ENCODE measurements at regions not wholly inside any gene's neighbourhood (a gene's known extent, or its start where the extent isn't known, plus 50 kb on each side); places are given as distances from the start of the nearest gene placed in this dataset.

- Histone ChIP-seq H4K20me1 (ENCODE audit: insufficient read depth) (no peaks in the 10 kb centered on the region), H3K9me2 (ENCODE audit: insufficient read depth) (no peaks in the 10 kb centered on the region), H3K4me1 (ENCODE audit: control insufficient read depth in 1 of 2, insufficient read depth in 2 of 2, low read length in 2 of 2) (no peaks in the 10 kb centered on the region), H3K9ac (ENCODE audit: low read length) (no peak overlapping the region), H3K9me3 (ENCODE audit: control insufficient read depth in 1 of 2, insufficient read depth in 1 of 2, low read depth in 1 of 2, low read length in 2 of 2) (no peaks in the 10 kb centered on the region), H3K27ac (ENCODE audit: low read depth, low read length) (no peak overlapping the region), H2AFZ (ENCODE audit: low read depth, low read length, poor library complexity, severe bottlenecking) (no peak overlapping the region), H3K36me3 (ENCODE audit: control insufficient read depth in 1 of 2, insufficient read depth in 2 of 2, low read length in 2 of 2) (no peaks in the 10 kb centered on the region), H3K79me2 (ENCODE audit: insufficient read depth, low read length) (no peaks in the 10 kb centered on the region), H3K27me3 (ENCODE audit: insufficient read depth, low read length) (peaks cover 86% of the 10 kb centered on the region), H3K4me3 (replicated peaks in 1 of 2; ENCODE audit: low read depth in 1 of 2, low read length in 2 of 2) (no peak overlapping the region), H3K4me2 (ENCODE audit: low read length) (no peak overlapping the region)
- no TSS peak for BruUV-seq (replicated peaks)
- TF ChIP-seq ATF3 (IDR thresholded peaks at IDR 0.05) (no peak), FOSL1 (IDR thresholded peaks at IDR 0.05; ENCODE audit: low read depth) (no peak), CBX3 (IDR thresholded peaks at IDR 0.05; ENCODE audit: low read depth) (no peak), JUND (IDR thresholded peaks at IDR 0.05) (no peak), TCF7L2 (IDR thresholded peaks at IDR 0.05; ENCODE audit: borderline replicate concordance, extremely low read depth, insufficient read depth, insufficient read length) (no peak), ZNF274 (IDR thresholded peaks at IDR 0.05; ENCODE audit: low read depth, low read length) (no peak), YY1 (IDR thresholded peaks at IDR 0.05; ENCODE audit: extremely low read depth, insufficient replicate concordance, low read depth, low read length) (no peak)
- intact Hi-C loops (cut with micrococcal nuclease) = loop anchor here (5.0 kb wide), 1 partner anchor 103 kb away; no protein-coding TSS in a partner anchor
- ChIA-PET CTCF (no interaction called here), POLR2A (no interaction called here), RAD21 (ENCODE audit: low non-redundant PET in 1 of 2, low total read pairs in 2 of 2, uncharacterized antibody in 2 of 2, unreplicated experiment in 2 of 2) (no interaction called here)
- DNase-seq (ENCODE audit: low read depth, low spot score) (no peak), ATAC-seq (no peak)
These were observed 151.0 kb upstream of the TMTC4 start for GRCh38 chr13:100825557-100825956.

GRCh38 chr13:100824366-100824765 is 149.8 kb upstream of the TMTC4 start:
- intact Hi-C loops (cut with micrococcal nuclease) = no loop called here
- no TSS peak for BruUV-seq (replicated peaks)
- RAD21 ChIA-PET (ENCODE audit: low non-redundant PET in 1 of 2, low total read pairs in 2 of 2, uncharacterized antibody in 2 of 2, unreplicated experiment in 2 of 2) = no interaction called here
- POLR2A ChIA-PET = no interaction called here
- Histone ChIP-seq H3K4me1 (ENCODE audit: control insufficient read depth in 1 of 2, insufficient read depth in 2 of 2, low read length in 2 of 2) (no peaks in the 10 kb centered on the region), H3K36me3 (ENCODE audit: control insufficient read depth in 1 of 2, insufficient read depth in 2 of 2, low read length in 2 of 2) (no peaks in the 10 kb centered on the region), H3K27ac (ENCODE audit: low read depth, low read length) (no peak overlapping the region), H3K27me3 (ENCODE audit: insufficient read depth, low read length) (peaks cover 86% of the 10 kb centered on the region), H2AFZ (ENCODE audit: low read depth, low read length, poor library complexity, severe bottlenecking) (no peak overlapping the region), H3K9ac (ENCODE audit: low read length) (no peak overlapping the region), H3K4me3 (replicated peaks in 1 of 2; ENCODE audit: low read depth in 1 of 2, low read length in 2 of 2) (no peak overlapping the region), H3K4me2 (ENCODE audit: low read length) (no peak overlapping the region), H3K9me2 (ENCODE audit: insufficient read depth) (no peaks in the 10 kb centered on the region), H3K9me3 (ENCODE audit: control insufficient read depth in 1 of 2, insufficient read depth in 1 of 2, low read depth in 1 of 2, low read length in 2 of 2) (no peaks in the 10 kb centered on the region), H3K79me2 (ENCODE audit: insufficient read depth, low read length) (no peaks in the 10 kb centered on the region), H4K20me1 (ENCODE audit: insufficient read depth) (no peaks in the 10 kb centered on the region)
- no peak for ATAC-seq
- CTCF ChIA-PET = no interaction called here
- no peak for DNase-seq (ENCODE audit: low read depth, low spot score)
- TF ChIP-seq MAX (IDR thresholded peaks at IDR 0.05) (no peak), RAD21 (IDR thresholded peaks at IDR 0.05; ENCODE audit: low read depth) (no peak), SIN3A (IDR thresholded peaks at IDR 0.05; ENCODE audit: low read depth) (no peak), EGR1 (IDR thresholded peaks at IDR 0.05; ENCODE audit: low read depth) (no peak), ZFX (IDR thresholded peaks at IDR 0.05) (no peak), CBX3 (IDR thresholded peaks at IDR 0.05; ENCODE audit: low read depth) (no peak), EZH2phosphoT487 (IDR thresholded peaks at IDR 0.05; ENCODE audit: borderline replicate concordance) (no peak), ELF1 (IDR thresholded peaks at IDR 0.05; ENCODE audit: borderline replicate concordance, low read depth) (no peak), ATF3 (IDR thresholded peaks at IDR 0.05) (no peak), SRF (IDR thresholded peaks at IDR 0.05; ENCODE audit: low read depth) (no peak), ZNF274 (IDR thresholded peaks at IDR 0.05; ENCODE audit: low read depth, low read length) (no peak), TCF7L2 (IDR thresholded peaks at IDR 0.05; ENCODE audit: borderline replicate concordance, extremely low read depth, insufficient read depth, insufficient read length) (no peak), SP1 (IDR thresholded peaks at IDR 0.05; ENCODE audit: low read depth) (no peak), CEBPB (IDR thresholded peaks at IDR 0.05; ENCODE audit: low read depth) (no peak)

Data from HCT116 (cell line).